ENCODE measurements at regions not wholly inside any gene's neighbourhood (a gene's known extent, or its start where the extent isn't known, plus 50 kb on each side); places are given as distances from the start of the nearest gene placed in this dataset.

GRCh38 chr13:112212533-112212932 lies 145.6 kb downstream of the SOX1 start:
- TF ChIP-seq CTCF (IDR thresholded peaks at IDR 0.05) (no peak), POLR2A (IDR thresholded peaks at IDR 0.05) (no peak), EP300 (IDR thresholded peaks at IDR 0.05) (no peak)
